ENCODE measurements at regions not wholly inside any gene's neighbourhood (a gene's known extent, or its start where the extent isn't known, plus 50 kb on each side); places are given as distances from the start of the nearest gene placed in this dataset.

DNA sequence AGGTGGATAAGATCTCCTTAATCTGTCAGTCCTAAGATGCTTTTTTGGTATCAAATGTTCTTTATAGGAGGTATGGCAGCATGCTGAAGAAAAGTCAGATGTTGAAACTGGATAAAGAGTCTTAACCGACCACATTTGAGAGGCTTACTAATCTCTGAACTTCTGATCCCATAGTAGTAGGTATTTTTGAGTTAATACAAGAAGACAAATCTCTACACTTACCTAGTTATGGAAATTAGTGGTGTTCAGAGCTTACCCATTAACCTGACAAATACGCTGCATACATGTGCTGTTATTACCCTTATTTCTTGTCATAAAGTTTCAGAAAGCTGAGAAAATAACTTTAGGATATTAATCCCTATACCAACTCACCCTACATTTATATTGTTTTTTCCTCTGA lies 83.0 kb downstream of the ISL1 start:
- in situ Hi-C loops (cut with HindIII; ENCODE audit: low pct_unique_long_range_greater_than_20kb, low sequenced_read_pairs): no loop called here
- TF ChIP-seq TCF7L2 (IDR thresholded peaks at IDR 0.05; ENCODE audit: low read depth, low read length) (no peak), SIN3A (IDR thresholded peaks at IDR 0.05; ENCODE audit: borderline replicate concordance, insufficient read depth, low read depth, low read length) (no peak), POLR2AphosphoS5 (IDR thresholded peaks at IDR 0.05; ENCODE audit: low read depth, low read length) (no peak)
- TF ChIP-seq, protein P1, sequence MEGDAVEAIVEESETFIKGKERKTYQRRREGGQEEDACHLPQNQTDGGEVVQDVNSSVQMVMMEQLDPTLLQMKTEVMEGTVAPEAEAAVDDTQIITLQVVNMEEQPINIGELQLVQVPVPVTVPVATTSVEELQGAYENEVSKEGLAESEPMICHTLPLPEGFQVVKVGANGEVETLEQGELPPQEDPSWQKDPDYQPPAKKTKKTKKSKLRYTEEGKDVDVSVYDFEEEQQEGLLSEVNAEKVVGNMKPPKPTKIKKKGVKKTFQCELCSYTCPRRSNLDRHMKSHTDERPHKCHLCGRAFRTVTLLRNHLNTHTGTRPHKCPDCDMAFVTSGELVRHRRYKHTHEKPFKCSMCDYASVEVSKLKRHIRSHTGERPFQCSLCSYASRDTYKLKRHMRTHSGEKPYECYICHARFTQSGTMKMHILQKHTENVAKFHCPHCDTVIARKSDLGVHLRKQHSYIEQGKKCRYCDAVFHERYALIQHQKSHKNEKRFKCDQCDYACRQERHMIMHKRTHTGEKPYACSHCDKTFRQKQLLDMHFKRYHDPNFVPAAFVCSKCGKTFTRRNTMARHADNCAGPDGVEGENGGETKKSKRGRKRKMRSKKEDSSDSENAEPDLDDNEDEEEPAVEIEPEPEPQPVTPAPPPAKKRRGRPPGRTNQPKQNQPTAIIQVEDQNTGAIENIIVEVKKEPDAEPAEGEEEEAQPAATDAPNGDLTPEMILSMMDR (IDR thresholded peaks at IDR 0.05): no peak
- TF ChIP-seq, protein P2, sequence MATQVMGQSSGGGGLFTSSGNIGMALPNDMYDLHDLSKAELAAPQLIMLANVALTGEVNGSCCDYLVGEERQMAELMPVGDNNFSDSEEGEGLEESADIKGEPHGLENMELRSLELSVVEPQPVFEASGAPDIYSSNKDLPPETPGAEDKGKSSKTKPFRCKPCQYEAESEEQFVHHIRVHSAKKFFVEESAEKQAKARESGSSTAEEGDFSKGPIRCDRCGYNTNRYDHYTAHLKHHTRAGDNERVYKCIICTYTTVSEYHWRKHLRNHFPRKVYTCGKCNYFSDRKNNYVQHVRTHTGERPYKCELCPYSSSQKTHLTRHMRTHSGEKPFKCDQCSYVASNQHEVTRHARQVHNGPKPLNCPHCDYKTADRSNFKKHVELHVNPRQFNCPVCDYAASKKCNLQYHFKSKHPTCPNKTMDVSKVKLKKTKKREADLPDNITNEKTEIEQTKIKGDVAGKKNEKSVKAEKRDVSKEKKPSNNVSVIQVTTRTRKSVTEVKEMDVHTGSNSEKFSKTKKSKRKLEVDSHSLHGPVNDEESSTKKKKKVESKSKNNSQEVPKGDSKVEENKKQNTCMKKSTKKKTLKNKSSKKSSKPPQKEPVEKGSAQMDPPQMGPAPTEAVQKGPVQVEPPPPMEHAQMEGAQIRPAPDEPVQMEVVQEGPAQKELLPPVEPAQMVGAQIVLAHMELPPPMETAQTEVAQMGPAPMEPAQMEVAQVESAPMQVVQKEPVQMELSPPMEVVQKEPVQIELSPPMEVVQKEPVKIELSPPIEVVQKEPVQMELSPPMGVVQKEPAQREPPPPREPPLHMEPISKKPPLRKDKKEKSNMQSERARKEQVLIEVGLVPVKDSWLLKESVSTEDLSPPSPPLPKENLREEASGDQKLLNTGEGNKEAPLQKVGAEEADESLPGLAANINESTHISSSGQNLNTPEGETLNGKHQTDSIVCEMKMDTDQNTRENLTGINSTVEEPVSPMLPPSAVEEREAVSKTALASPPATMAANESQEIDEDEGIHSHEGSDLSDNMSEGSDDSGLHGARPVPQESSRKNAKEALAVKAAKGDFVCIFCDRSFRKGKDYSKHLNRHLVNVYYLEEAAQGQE (IDR thresholded peaks at IDR 0.05; ENCODE audit: insufficient read depth in 1 of 2, low read depth in 2 of 2, low read length in 1 of 2): no peak
- DNase-seq (ENCODE audit: low read depth, low spot score) (no peak), ATAC-seq (no peak)
- H3K9me3 ChIP-seq (ENCODE audit: control insufficient read depth, insufficient read depth, low read depth, low read length): no peaks in the 10 kb centered on the region
- BruUV-seq (replicated peaks): no TSS peak
- ChIA-PET POLR2A (no interaction called here), CTCF (no interaction called here)
- H3K27ac ChIP-seq (ENCODE audit: low read length): no peak overlapping the region
- H3K36me3 ChIP-seq (ENCODE audit: control insufficient read depth, insufficient read depth, low read length): no peaks in the 10 kb centered on the region
- intact Hi-C loops (cut with micrococcal nuclease; ENCODE audit: unreplicated experiment): no loop called here
- no peaks in the 10 kb centered on the region for H3K27me3 ChIP-seq (ENCODE audit: control insufficient read depth, insufficient read depth, low read length)
- H3K4me3 ChIP-seq (ENCODE audit: low read depth in 2 of 2, low read length in 2 of 2): no peak overlapping the region
- H3K4me1 ChIP-seq (ENCODE audit: control insufficient read depth, insufficient read depth, low read length): no peaks in the 10 kb centered on the region

DNA sequence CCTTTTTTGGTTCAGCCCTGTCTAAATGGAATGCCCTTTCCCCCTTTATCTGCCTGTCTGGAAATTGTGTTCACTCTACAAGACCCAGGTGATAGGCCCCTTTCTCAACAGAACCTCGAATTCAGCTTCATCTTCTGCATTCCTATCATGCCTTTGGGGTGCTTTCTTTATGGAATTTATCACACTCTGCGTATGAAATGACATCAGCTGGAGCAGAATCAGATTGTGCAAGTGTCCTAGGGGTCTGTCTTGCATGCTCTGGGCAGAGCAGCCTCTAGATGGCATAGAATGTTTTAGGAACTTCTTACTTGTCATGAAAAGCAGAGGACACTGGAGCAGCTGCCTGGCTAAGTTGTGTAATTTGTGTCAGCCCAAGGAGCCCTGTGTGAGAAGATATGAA lies 84.9 kb downstream of the ISL1 start:
- no peaks in the 10 kb centered on the region for H3K27me3 ChIP-seq (ENCODE audit: control insufficient read depth, insufficient read depth, low read length)
- POLR2A ChIA-PET: no interaction called here
- TF ChIP-seq, protein P1 (IDR thresholded peaks at IDR 0.05): no peak
- TF ChIP-seq SIN3A (IDR thresholded peaks at IDR 0.05; ENCODE audit: borderline replicate concordance, insufficient read depth, low read depth, low read length) (no peak), POLR2AphosphoS5 (IDR thresholded peaks at IDR 0.05; ENCODE audit: low read depth, low read length) (no peak), TCF7L2 (IDR thresholded peaks at IDR 0.05; ENCODE audit: low read depth, low read length) (no peak)
- TF ChIP-seq, protein P2 (IDR thresholded peaks at IDR 0.05; ENCODE audit: insufficient read depth in 1 of 2, low read depth in 2 of 2, low read length in 1 of 2): no peak
- no peak for DNase-seq (ENCODE audit: low read depth, low spot score)
- intact Hi-C loops (cut with micrococcal nuclease; ENCODE audit: unreplicated experiment): no loop called here
- no peaks in the 10 kb centered on the region for H3K4me1 ChIP-seq (ENCODE audit: control insufficient read depth, insufficient read depth, low read length)
- H3K36me3 ChIP-seq (ENCODE audit: control insufficient read depth, insufficient read depth, low read length): no peaks in the 10 kb centered on the region
- no peaks in the 10 kb centered on the region for H3K9me3 ChIP-seq (ENCODE audit: control insufficient read depth, insufficient read depth, low read depth, low read length)
- ATAC-seq: no peak
- no TSS peak for BruUV-seq (replicated peaks)
- H3K27ac ChIP-seq (ENCODE audit: low read length): no peak overlapping the region
- in situ Hi-C loops (cut with HindIII; ENCODE audit: low pct_unique_long_range_greater_than_20kb, low sequenced_read_pairs): no loop called here
- no peak overlapping the region for H3K4me3 ChIP-seq (ENCODE audit: low read depth in 2 of 2, low read length in 2 of 2)
- CTCF ChIA-PET: no interaction called here

All from Panc1 (cell line).